GM19372 (cell line): ENCODE measurements at regions not wholly inside any gene's neighbourhood (a gene's known extent, or its start where the extent isn't known, plus 50 kb on each side); places are given as distances from the start of the nearest gene placed in this dataset.

Experiments
- ATAC-seq: cut with Tn5 transposase; IDR thresholded peaks from one replicate; pipeline ENCODE4 v1.9.1; 2021; ENCODE audit warnings: mild to moderate bottlenecking, low read depth, moderate library complexity; ENCODE audit not compliant: unreplicated experiment

- no peak for ATAC-seq
These were observed 49.9 kb upstream of the COL21A1 start for GRCh38 chr6:56297022-56297989.
